GM12878 (cell line): ENCODE measurements at regions not wholly inside any gene's neighbourhood (a gene's known extent, or its start where the extent isn't known, plus 50 kb on each side); places are given as distances from the start of the nearest gene placed in this dataset.

Experiments
- CBFB ChIP-seq: IDR thresholded peaks from 2 replicates; pipeline ENCODE4 v1.6.1; 2016; ENCODE audit warnings: antibody characterized with exemption, low read depth
- CBX3 ChIP-seq: fragments of 200-600 bp; sonication (generic); IDR thresholded peaks from 2 replicates; pipeline ENCODE4 v1.6.1; 2016; ENCODE audit warnings: low read depth, borderline replicate concordance
- CHD2 ChIP-seq: IDR thresholded peaks from 2 replicates; pipeline ENCODE4 v1.6.1; 2011; ENCODE audit warnings: low read depth, low read length, improper control_type of control experiment, borderline replicate concordance
- E2F4 ChIP-seq: IDR thresholded peaks from 2 replicates; pipeline ENCODE4 v1.6.1; 2012; ENCODE audit warnings: low read depth, low read length, improper control_type of control experiment
- KAT2A ChIP-seq: conservative IDR thresholded peaks from 2 replicates; pipeline ENCODE4 v1.6.1; 2011; ENCODE audit warnings: low read depth, low read length; ENCODE audit not compliant: control insufficient read depth
- MEF2B ChIP-seq: fragments of 450-650 bp; IDR thresholded peaks from 2 replicates; pipeline ENCODE4 v1.6.1; 2018; ENCODE audit warnings: mild to moderate bottlenecking, moderate library complexity; ENCODE audit not compliant: partially characterized antibody, poor library complexity, severe bottlenecking
- MLLT1 ChIP-seq: fragments of 450-650 bp; IDR thresholded peaks from 2 replicates; pipeline ENCODE4 v1.6.1; 2016; ENCODE audit warnings: mild to moderate bottlenecking
- NFYA ChIP-seq: IDR thresholded peaks from 2 replicates; pipeline ENCODE4 v1.6.1; 2011; ENCODE audit warnings: low read depth, mild to moderate bottlenecking, low read length, improper control_type of control experiment, borderline replicate concordance
- NKRF ChIP-seq: fragments of 450-650 bp; conservative IDR thresholded peaks from 2 replicates; pipeline ENCODE4 v1.6.1; 2017; ENCODE audit warnings: mild to moderate bottlenecking, moderate library complexity
- PKNOX1 ChIP-seq: fragments of 450-650 bp; IDR thresholded peaks from 2 replicates; pipeline ENCODE4 v1.6.1; 2016; ENCODE audit warnings: mild to moderate bottlenecking
- RELA ChIP-seq: fragments of 450-650 bp; IDR thresholded peaks from 2 replicates; pipeline ENCODE4 v1.8.0; 2014; ENCODE audit warnings: borderline replicate concordance; ENCODE audit not compliant: partially characterized antibody
- SKIL ChIP-seq: fragments of 450-650 bp; IDR thresholded peaks from 2 replicates; pipeline ENCODE4 v1.6.1; 2017; ENCODE audit warnings: mild to moderate bottlenecking, low read depth, inconsistent platforms; ENCODE audit not compliant: poor library complexity, severe bottlenecking
- SMAD1 ChIP-seq: fragments of 450-650 bp; IDR thresholded peaks from 2 replicates; pipeline ENCODE4 v1.6.1; 2018; ENCODE audit warnings: mild to moderate bottlenecking, low read depth; ENCODE audit not compliant: partially characterized antibody
- SRF ChIP-seq, 2 experiments: IDR thresholded peaks; 2 replicates each; pipeline ENCODE4 v1.6.1; 2011; ENCODE audit warnings: low read depth in 2 of 2, low read length in 2 of 2, mild to moderate bottlenecking in 1 of 2, moderate library complexity in 1 of 2
- TCF12 ChIP-seq: IDR thresholded peaks from 2 replicates; pipeline ENCODE4 v1.6.1; 2011; ENCODE audit warnings: low read depth, mild to moderate bottlenecking, low read length
- ZBTB4 ChIP-seq: fragments of 450-650 bp; formaldehyde crosslinking; IDR thresholded peaks from 2 replicates; pipeline ENCODE4 v1.4.0; 2022; ENCODE audit warnings: mild to moderate bottlenecking, moderate library complexity
- ZNF217 ChIP-seq: fragments of 450-650 bp; IDR thresholded peaks from 2 replicates; pipeline ENCODE4 v1.6.1; 2017; ENCODE audit warnings: antibody characterized with exemption, mild to moderate bottlenecking
- ZNF274 ChIP-seq: IDR thresholded peaks from one replicate; pipeline ENCODE4 v1.8.0; 2011; ENCODE audit not compliant: insufficient read length, insufficient read depth

GRCh38 chr5:44932922-44933585, 124.3 kb downstream of the MRPS30 start (continued):
- TF ChIP-seq CHD2, result no peak
- no peak for TF ChIP-seq PKNOX1
- no peak for TF ChIP-seq ZNF274
- no peak for TF ChIP-seq ZNF217
- TF ChIP-seq TCF12, result no peak
- no peak for TF ChIP-seq SMAD1
- TF ChIP-seq MEF2B, result peak; percentile 73
- TF ChIP-seq SRF (IDR thresholded peaks at IDR 0.05; ENCODE audit: low read depth in 2 of 2, low read length in 2 of 2), result no peak
- TF ChIP-seq ZBTB4, result no peak
- TF ChIP-seq E2F4, result no peak
- TF ChIP-seq RELA, result no peak
- TF ChIP-seq SKIL, result no peak
- TF ChIP-seq CBFB, result 0 out of 2 replicates have a peak, but pooled peaks have one; percentile 14
- no peak for TF ChIP-seq NKRF
- TF ChIP-seq MLLT1, result 0 out of 2 replicates have a peak, but pooled peaks have one; percentile 27
- TF ChIP-seq CBX3, result no peak
- no peak for TF ChIP-seq KAT2A
- TF ChIP-seq NFYA, result no peak
